ENCODE measurements at regions not wholly inside any gene's neighbourhood (a gene's known extent, or its start where the extent isn't known, plus 50 kb on each side); places are given as distances from the start of the nearest gene placed in this dataset.

DNA sequence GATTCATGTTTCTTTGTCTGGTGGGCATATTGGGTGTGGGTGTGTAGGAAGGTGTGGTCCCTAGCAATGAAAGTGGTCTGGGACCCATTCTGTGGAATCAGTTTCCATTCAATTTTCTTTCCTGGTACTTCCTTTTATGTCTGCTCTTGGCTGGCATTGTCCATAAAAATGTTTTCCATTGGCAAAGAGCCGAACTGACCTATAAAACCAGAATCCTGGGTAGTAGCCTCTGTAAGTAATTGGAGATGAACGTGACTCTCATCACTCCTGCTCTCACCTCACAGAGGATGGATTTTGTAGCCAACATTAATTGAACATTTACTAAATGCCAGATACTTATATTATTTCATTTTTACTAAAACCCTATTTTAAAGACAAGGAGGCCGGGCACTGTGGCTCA is 66.5 kb upstream of the IRX3 start:
- TF ChIP-seq, protein P1, sequence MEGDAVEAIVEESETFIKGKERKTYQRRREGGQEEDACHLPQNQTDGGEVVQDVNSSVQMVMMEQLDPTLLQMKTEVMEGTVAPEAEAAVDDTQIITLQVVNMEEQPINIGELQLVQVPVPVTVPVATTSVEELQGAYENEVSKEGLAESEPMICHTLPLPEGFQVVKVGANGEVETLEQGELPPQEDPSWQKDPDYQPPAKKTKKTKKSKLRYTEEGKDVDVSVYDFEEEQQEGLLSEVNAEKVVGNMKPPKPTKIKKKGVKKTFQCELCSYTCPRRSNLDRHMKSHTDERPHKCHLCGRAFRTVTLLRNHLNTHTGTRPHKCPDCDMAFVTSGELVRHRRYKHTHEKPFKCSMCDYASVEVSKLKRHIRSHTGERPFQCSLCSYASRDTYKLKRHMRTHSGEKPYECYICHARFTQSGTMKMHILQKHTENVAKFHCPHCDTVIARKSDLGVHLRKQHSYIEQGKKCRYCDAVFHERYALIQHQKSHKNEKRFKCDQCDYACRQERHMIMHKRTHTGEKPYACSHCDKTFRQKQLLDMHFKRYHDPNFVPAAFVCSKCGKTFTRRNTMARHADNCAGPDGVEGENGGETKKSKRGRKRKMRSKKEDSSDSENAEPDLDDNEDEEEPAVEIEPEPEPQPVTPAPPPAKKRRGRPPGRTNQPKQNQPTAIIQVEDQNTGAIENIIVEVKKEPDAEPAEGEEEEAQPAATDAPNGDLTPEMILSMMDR (IDR thresholded peaks at IDR 0.05): no peak
- no peak for TF ChIP-seq ZFX (IDR thresholded peaks at IDR 0.05; ENCODE audit: borderline replicate concordance)
